GM19023 (cell line): ENCODE measurements at regions not wholly inside any gene's neighbourhood (a gene's known extent, or its start where the extent isn't known, plus 50 kb on each side); places are given as distances from the start of the nearest gene placed in this dataset.

ENCODE experiments used
- ATAC-seq: cut with Tn5 transposase; IDR thresholded peaks from one replicate; pipeline ENCODE4 v1.9.1; 2021; ENCODE audit warnings: mild to moderate bottlenecking, moderate library complexity; ENCODE audit not compliant: unreplicated experiment

DNA sequence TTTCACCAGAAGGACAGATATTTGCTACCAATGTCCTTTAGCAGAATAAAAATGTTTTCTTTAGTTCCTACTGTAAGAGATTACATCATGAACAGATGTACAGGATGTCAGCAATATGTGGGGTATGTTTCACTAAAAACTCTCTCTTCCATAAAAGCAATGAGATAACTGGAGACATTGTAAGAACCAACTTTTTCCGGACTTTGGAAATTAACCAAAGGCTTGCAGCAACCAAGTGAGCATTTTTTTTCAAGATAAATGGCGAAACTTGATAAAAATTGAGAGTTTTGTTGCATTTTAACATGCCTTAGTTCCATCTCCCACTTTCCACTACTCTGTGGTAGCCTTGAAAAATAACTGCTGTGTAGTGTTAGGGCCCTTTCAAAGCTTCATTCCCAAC lies 429.8 kb upstream of the CDH2 start:
- ATAC-seq = no peak

DNA sequence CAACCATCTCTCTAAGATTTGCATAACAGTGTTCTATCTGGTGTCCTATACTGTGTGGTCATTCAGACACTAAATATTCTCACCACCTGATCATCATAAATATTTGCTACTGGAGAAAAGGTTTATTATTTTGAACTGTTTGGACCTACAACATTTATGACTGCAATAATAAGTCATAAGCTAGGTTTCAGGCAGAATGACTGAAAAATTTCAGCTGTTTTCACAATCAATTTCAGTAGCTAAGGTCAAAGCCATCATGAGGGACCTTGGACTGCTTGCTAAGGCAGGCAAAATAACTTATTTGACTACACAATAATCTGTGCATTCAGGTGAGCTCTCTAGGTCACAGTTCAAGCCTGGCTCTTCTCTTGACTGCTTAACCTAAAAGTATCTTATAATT lies 425.5 kb upstream of the CDH2 start:
- ATAC-seq = no peak

DNA sequence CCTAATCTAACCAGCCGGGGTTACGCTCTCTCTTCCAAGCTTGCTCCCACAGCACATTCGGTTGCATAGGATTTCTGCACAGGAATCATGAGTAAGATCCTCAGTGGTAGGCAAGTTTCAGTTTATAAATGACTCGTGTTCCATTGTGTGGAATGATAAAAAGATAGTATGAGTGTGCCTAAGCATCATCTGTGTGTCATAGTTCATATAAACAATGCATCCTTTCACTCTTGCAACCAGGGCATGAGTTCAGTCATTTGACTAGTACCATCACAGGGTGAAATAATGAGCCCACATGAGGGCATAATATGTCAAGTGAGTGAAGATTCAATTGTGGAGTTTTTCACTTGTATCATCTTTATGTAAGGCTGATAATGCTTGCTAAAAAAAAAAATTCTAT lies 417.1 kb upstream of the CDH2 start:
- ATAC-seq = no peak

DNA sequence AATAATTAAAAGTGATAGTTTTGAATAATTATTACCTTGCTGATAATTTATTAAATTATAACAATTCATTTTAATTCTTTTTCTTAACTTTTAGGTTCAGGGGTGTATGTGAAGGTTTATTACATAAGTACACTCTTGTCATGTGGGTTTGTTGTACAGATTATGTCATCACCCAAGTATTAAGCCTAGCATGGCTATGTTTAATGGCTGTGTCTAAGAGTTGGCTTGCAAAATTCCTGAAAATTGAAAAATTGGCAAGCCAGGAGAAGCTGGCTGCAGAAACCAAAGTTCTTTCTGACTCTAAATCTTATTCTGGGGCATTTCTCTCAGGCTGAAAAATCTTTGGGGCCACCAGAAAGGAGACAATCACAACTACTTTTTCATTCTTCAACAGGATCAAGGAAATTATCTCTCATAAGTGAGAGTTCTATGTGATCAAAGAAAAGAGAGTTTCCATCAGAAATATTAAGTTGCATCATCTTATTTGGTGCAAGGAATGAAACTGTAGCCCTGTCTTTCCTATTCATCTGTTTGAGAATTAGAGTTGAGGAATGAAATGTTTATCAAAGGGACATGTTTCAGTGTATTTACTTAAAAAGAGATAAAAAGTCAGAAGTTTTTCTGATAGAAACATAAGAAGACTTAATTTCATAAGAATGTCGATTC lies 412.1 kb upstream of the CDH2 start:
- no peak for ATAC-seq

DNA sequence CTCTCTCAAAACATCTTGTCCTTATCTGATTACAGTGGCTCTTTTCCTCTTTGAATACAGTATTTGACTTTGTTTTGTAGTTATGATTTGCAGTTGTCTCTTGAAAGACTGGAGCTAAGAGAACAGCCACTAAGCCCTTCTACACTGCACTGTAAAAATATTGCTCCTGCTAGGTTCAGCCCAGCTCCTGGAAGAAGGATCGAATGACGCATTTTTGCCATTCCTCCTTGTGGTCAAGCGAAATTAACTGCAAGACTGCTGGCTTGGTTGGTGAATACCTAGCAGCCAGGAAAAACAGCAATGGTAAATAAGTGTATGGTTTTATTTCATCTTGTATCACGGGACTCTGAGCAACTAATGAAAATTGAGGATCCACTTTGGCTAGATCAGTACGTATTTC lies 407.8 kb upstream of the CDH2 start:
- ATAC-seq = no peak

DNA sequence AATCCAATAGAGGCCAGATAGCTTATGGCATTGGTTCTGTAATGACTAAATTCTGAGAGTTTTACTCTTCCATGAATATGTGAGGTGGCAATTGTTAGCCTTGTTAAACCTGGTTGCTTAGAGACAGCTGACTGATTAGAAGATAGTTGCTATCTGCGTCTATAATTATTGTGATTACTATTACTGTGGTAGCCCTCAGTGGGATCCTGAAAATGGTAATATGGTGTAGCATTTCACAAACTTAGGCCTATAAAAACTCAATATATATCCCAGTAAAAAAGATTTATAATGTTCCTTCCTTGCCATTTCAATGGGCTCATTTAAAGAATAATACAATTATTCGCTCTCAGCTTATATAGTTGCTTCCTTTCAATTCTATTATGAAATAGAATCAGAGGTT lies 405.8 kb upstream of the CDH2 start:
- no peak for ATAC-seq

DNA sequence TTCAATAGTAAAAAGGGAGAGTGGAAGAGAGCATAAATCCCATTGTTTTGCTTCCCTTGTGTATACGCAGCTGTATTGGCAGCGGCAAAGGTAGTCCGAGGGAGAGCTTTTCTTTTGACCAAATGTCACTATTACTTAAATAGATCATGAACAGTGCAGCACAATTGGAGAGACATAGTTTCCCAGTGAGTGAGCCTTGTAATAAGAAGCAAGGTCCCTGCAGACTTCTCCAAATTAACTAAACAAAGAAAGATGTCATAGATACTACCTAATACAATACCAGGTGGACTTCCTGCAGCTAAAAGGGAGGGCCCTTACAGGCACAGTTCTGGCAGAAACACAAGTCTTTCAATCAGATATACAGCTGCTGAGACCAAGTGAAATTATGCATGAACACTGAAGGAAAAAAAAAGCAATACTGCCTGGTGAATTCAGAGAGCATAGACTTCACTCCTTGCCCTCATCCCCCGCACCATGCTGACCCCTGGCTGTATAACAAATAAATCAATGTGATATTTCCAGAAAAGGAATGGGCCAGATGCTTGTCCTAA lies 404.7 kb upstream of the CDH2 start:
- no peak for ATAC-seq

DNA sequence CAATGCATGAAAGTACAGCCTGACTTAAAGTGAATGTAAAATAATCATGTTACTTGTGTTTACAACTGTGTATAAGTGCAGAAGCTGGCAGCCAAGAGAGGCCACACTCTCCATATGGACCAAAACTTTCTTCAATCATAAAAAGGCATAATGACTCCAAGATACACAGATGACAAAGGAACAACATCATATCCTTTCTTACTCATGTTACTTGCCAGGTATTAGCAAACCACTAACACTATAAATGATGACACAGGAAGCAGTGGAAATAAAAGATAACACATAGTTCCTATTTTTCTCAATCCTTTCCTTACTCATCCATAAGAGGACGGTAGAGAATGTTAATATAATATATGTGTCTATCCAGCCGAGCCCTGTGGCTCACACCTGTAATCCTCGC lies 400.0 kb upstream of the CDH2 start:
- no peak for ATAC-seq

DNA sequence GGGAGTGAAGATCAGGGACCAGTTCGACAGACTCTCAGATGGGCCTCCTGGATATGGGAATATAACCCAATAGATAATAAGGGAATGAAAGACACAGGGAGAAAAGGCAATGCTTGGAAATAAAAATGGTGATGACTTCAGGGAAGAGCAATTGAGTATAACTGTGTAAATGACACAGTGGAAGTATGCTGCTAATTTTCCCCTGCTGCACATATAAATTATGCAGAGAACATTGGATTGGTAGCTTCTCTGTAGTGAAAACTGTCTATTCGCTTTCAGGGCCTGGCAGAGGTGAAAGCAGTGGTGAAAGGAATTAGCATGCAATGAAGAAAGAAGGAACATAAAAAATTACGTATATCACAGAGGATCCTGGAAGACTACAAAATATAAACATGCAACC lies 398.2 kb upstream of the CDH2 start:
- no peak for ATAC-seq

DNA sequence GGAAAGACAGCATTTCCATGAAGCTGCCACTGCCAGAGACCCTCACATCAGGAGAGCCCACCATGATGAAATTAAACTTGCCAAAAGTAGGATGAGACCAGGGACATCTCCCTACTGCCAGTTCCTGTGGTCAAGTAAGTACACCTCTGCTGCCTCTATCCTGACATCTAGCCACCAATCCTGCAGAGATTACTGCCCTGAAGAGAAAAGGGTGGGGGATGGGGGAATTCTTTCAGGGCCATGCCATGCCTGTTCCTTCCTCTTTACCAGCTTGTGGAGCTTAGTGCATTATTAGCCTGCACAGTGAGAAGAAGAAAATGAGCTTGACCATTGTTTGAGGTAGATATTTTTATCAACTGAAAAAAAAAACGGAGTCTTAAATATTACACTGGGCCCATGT lies 397.2 kb upstream of the CDH2 start:
- no peak for ATAC-seq

DNA sequence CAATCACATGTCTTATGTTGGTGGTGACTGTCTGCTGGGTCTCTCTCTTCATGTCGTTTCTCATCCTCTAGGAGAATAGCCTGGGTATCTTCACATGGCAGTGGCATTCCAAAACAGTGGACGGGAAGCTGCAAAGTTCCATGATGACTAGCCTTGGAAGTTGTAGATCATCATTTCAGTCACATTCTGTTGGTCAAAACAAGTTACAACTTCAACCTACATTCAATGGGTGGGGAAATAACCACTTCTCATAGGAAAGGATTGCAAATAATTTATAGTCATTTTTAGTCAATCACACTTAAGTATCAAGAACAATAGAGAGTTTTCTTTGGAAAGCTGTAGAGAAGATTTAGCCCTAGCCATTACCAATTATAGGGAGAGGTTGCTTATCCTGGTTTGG lies 395.0 kb upstream of the CDH2 start:
- ATAC-seq = no peak

DNA sequence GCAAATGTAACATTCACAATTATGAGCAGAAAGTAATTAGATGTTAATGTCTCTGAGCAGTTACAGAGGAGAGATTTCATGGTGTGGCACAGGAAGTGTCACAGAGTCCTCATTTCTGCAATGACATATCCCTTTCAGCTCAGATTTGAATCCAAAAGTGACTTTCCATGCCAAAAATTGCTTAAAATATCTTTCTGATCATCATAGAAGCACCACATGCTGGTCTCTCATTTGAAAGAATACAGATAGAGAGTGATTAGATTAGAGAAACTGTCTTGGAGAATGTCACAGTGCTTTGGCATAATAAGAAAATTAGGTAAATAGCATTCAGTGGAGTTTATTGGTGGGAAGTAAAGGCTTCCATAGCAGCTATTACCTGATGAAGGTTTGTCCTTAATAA lies 383.4 kb upstream of the CDH2 start:
- ATAC-seq = no peak

DNA sequence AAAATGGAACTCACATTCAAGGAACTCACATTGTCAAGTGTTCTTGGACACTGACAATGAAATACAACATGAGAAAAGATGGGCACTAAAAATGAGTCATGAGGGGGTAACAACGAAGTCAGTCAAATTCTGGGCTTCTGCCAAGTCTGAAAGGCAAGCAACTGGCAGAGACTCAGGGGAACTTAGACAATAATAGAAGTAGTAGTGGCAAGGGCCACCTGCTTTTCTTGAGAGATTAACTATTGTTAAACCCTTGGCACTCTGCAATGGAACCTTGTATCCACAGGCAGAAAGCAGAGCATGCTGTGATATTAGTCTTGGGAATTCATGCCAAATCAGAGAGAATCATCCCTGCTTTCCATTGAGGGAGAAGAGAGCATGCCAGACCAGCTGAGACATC lies 382.6 kb upstream of the CDH2 start:
- ATAC-seq = no peak

DNA sequence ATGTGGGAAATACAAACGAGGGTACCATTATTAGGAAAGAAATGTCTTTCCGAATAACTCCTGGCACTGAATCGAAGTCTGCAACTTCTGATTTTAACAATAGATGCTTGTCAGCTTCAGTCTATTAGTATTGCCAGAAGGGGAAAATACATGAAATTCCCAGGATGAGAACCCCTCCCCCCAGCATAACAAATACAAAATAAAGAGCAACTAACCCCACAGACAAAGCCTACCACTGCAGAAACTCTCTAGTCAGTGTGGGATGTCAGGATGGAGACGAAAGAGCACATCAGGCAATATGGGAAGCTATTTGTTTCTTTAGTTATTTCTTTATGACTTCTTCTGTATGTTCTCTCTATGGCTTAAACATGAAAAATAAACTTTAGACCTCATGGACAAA lies 365.0 kb upstream of the CDH2 start:
- ATAC-seq = no peak

DNA sequence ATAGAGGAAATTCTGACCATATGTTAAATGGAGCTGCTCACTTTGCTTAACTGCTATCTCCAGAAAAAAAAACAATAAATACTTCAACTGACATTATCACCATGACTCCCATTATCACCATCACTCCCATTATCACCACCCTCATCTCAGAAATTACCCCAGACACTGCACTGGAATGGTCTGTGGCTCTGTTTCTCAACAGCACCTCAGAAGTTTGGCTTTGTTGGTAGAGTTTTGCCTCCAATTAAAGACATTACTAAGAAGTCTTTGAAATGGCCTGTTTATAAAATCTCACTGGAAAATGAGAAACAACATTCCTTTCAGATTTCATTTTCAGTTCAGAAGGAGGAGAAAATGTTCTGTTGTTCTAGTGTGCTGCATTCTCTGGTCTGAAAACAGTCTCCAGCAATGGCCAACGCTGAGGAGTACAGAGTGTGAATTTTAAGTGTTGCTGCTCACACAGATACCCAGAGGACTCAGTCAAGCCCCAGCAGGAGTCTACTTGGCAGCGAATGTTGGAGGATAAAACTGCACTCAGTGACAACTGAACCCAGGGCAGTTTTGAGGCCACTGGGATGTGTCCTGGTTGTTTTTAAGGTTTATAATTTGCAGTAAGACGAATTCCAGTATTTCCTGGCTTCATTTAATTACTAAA lies 364.5 kb upstream of the CDH2 start:
- ATAC-seq = no peak

DNA sequence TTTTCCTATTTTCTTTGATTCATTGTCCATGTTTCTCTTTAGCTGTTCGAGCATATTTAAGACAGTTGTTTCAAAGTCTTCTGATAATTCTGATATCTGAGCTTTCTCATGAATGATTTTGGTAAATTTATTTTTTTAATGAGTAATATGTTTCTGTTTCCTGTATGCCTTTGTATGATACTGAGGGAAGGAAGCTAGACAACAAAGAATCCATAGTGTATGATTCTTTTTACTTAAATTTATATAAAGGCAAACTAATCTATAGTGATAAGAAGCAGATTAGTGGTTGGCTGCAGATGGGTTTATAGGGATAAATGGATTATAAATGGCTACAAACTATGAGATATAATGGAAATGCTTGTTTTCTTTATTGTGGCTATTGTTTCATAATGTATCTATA lies 352.7 kb upstream of the CDH2 start:
- ATAC-seq = no peak

DNA sequence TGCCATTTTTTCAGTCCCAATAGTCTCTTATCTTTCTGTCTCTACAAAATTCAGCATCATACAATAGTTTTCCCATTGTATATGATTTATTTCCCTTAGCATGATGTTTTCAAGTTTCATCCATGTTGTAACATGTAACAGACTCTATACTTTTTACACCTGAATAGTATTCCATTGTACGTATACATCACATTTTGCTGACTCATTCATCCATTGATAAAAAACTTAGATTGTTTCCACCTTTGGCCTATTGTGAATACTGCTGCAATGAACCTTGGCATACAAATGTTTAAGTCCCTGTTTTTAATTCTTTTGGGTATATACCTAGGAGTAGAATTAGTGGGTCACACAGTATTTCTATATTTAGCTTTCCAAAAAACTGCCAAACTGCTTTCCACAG lies 349.3 kb upstream of the CDH2 start:
- no peak for ATAC-seq

DNA sequence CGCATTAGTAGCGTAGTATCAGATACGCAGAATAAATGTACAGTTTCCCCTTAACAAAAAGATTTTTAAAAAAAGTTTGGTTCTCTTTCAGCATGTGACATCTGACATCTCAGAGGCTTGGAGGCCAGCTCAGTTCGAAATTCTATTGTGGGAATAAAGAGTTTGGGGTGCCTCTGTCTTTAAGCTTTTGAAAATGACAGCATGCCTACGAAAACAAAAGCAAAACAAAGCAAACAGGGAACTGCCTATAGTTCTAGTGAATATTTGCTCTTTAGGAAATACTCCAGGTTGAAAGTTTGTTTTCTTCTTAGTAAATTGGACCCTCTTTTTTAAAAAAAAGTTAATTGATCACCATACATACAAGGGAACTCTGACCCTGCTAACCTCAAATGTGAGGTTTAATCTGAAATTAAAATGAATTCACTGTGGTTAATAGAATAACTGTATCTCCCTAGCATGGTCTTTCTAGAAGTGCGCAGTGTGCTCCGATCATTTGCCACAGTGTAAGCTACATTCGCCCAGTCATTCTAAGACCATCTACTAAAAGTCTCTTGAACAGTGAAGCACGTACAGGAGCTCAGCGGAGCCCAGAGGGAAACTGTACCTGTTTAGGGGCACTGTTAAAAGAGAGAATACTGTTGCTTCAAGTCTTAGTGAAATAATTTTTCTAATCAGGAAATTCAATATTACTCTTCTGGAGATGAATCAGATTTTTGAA lies 347.0 kb upstream of the CDH2 start:
- no peak for ATAC-seq

DNA sequence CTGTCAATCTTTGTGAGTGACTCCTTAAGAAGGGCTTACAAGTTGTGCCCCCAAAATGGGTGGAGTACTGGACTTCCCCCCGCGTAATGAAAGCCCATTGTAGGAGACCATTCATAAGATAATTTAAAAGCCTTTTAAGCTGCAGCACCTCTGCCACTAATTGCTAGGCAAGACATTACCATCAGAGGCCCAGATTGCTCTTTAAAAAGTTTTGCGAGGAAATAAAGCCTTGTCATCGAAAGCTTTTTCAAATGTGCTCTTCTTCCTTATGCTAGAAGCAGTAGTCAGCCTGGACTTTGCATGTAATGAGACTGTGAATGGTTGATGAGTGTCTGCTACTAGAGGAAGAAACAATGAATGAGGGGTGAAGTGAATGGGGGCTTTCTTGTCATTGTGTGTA lies 345.3 kb upstream of the CDH2 start:
- no peak for ATAC-seq

DNA sequence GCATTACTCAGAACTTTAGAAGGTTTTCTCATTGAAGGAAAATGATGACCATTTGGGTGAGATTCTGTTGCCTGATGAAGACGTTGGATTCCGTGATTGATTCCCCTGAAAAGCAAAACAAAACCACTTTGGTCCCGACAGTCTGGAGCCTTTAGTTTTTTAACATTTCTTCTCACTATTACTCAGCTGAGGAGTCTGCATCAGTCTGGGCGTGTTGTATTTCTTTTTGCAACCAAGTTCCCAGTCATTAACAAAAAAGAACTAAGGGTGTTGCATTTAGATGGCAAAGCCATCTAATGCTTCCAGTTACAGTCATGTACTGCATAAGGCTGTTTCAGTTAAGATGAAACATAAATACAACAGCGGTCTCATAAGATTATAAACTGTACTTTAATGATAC lies 343.1 kb upstream of the CDH2 start:
- no peak for ATAC-seq

DNA sequence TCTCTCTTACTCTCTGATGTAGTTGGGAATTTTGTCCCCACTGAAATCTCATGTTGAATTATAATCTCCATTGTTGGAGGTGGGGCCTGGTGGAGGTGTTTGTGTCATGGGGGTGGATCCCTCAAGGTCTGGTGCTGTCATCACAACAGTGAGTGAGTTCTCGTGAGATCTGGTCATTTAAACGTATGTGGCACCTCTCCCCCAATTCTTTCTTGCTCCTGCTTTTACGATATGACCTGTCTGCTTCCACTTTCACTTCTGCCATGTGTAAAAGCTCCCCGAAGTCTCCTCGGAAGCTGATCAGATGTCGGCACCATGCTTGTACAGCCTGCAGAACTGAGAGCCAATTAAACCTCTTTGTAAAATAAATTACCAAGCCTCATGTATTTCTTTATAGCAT lies 337.8 kb upstream of the CDH2 start:
- no peak for ATAC-seq

DNA sequence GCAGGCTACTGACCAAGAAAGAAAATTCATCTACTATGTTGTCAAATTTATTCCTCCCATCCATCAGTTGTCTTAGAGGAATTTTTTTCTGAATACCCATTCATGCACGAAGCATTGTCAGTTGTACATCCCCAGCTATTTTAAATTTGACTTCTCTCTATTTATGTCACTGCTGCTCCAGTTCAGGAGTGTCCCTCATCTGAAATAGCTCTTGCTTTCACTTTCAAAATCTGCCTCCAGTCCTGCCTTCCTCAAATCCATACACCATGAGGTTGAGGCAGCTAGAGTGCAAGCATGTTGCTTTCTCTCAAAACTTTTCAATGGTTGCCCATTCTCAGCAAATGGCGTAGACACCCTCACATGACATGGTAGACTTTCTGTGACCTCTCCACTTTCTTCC lies 335.4 kb upstream of the CDH2 start:
- ATAC-seq = no peak
